ENCODE measurements at regions not wholly inside any gene's neighbourhood (a gene's known extent, or its start where the extent isn't known, plus 50 kb on each side); places are given as distances from the start of the nearest gene placed in this dataset.
"Not testable (repeated sequence)": the region's sequence is repeated elsewhere in the genome, so short reads cannot be mapped to it uniquely, and the experiment has no call there.

GRCh38 chr15:96049323-96049722, 281.2 kb upstream of the NR2F2 start:
- DNase-seq: no peak

- DNase-seq: no peak
Observed at GRCh38 chr15:96049766-96050165, 280.7 kb upstream of the NR2F2 start.

- DNase-seq: no peak
Observed at GRCh38 chr15:96051598-96051997, 278.9 kb upstream of the NR2F2 start.

DNA sequence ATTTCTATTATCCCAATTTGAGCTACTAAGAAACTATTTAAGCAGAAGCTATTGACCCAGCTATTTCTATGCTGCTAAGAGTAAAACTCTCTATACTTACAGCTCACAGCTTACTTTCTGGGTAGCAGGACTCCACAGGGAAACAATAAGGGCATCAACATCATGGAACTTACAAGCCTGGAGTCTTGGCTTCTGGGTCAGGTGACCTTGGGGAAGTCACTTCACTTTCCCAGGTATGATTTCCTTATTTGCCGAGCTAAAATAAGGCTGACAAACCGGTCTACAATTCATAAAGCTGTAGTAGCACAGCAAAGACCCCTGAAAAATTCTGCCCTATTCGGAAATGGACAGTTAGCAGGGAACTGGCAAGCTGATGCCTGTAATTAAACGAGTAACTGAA, 278.3 kb upstream of the NR2F2 start:
- no peak for DNase-seq

- no peak for DNase-seq
Observed at GRCh38 chr15:96052572-96053030, 277.9 kb upstream of the NR2F2 start.

- DNase-seq: no peak
Observed at GRCh38 chr15:96053031-96053780, 277.3 kb upstream of the NR2F2 start.

- DNase-seq: no peak
Observed at GRCh38 chr15:96053781-96054428, 276.6 kb upstream of the NR2F2 start.

DNA sequence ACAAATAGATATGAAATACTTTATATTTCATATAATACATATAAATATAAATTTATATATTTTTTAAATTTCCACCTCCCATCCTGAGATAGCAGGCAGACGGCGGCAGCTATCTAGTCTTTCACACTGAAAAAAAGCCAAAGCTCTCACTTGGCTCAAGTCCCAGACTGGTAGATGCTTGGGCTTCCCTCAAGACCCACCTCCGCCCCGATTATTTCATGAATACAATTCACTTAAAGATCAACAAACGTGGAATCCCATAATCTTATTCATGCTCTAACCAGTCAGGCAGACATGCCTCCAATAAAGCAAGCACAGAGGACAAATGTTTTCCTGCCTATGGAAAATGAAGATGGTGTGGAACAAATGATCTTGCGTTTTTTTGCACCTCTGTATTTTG, 275.9 kb upstream of the NR2F2 start:
- DNase-seq: no peak

- no peak for DNase-seq
Observed at GRCh38 chr15:96058103-96058851, 272.2 kb upstream of the NR2F2 start.

GRCh38 chr15:96058852-96059103, 271.7 kb upstream of the NR2F2 start:
- not testable (repeated sequence) for DNase-seq

- not testable (repeated sequence) for DNase-seq
Observed at GRCh38 chr15:96060591-96060990, 269.9 kb upstream of the NR2F2 start.

DNA sequence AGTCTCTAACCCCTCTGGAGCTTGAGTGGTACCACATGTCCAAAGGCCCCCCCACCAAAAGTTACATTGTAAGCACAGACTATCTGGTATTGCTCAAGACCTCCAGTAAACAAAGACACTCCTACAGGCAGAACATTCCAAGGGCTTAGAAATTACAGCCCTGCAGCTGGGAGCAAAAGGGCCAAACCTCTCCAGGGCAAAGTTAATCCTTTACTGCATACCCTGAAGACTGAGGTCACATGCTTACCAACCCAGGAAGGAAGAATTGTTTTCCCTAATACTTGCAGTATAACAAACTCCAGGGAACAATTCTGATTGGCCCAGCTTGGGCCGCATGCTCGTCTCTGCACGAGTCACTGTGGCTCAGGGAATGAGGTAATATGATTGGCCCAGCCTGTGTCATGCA, 266.1 kb upstream of the NR2F2 start:
- no peak for DNase-seq

DNA sequence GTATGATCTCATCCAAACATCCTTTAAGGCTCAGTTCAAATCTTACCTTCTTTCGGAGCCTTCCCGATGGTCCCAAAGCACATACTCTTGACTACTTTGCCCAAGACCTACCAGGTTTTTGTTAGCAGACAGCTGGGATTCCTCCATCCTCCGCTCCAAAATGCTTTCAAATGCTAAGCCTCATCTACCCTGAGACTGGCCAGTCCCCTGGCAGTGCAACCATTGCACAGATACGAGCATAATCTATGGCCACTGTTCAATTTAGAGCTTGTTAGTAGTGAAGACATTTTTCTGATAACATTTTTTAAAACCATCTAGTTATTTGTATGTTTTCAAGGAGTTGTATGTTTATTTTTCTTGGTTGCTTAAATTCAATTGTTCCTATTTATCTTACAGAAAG, 264.4 kb upstream of the NR2F2 start:
- DNase-seq: no peak

DNA sequence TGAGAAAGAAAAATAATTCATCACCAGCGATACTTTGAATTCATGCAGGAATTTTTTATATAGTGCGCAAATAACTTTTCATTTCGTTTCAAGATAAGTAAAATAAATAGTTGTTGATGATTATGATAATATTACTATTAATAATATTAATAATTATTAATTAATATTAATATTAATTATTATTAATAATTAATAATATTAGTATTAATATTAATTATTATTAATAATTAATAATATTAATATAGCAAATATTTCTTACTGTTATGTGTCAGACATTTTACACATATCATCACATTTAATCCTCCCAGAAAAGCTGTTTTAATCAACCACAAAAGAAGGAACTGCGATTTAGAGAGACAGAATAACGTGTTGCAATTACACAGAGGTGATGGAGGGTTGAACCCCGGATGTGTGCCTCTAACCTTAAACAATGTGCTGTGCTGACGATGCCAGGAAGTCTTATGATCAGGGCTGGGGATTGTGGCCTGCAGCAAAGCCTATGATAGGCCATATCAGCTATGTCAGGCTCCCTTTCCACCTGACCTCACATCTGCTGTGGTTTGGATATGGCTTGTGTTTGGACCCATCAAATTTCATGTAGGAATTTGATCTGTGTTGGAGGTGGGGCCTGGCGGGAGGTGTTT, 263.5 kb upstream of the NR2F2 start:
- DNase-seq: no peak

DNA sequence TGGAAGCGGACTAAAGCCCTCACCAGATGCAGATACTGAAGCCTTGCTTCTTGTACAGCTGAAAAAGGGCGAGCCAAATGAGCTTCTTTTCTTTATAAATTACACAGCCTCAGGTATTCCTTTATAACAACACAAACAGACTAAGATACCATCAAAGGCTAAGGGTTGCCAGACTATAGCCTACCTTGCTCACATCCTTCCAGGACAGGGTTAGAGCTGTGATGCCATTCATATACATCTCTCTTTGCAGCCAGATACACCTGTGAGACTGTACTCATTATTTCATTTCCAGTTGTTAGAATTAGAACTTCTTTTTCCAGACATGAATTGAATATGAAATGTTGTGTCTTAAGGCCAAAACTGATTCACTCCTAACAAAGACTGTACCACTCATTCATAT, 262.8 kb upstream of the NR2F2 start:
- no peak for DNase-seq

DNA sequence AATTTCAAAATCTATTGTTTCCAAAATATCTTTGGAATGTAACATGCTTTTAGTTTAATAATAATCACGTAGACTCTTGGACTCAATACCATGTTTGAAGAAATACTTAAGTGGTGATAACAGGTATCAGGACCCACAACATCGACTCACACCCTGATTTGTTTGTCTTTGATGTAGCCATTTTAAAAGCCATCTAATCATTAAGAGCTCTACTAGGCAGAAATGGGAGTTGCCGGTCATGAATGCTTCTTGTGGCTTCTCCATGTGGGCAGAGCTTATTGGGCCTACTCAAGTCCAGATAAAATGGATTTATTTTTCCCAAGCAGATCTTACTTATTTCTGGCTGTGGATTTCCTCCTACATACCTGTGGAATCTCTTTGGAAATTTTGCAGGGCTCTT, 261.6 kb upstream of the NR2F2 start:
- DNase-seq: no peak

DNA sequence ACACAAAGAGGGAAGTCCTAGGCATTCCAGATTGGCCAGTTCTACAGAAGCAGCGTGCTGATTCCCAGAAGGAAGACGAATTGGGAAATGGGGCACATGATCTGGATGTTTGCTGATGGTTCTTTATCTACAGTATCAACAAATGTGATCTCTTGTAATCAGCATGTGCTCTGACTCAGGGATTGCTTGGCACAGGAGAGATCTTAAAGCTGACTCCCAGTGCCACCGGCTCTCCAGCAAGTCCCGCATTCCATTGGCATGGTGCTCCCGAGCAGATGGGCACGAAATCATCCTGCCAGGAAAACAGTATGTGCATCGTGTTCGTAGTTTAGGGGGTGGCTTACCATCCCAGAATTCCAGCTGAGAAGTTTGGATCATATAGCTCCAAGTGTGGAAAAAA, 259.9 kb upstream of the NR2F2 start:
- no peak for DNase-seq

GRCh38 chr15:96072821-96073220, 257.7 kb upstream of the NR2F2 start:
- DNase-seq: no peak

DNA sequence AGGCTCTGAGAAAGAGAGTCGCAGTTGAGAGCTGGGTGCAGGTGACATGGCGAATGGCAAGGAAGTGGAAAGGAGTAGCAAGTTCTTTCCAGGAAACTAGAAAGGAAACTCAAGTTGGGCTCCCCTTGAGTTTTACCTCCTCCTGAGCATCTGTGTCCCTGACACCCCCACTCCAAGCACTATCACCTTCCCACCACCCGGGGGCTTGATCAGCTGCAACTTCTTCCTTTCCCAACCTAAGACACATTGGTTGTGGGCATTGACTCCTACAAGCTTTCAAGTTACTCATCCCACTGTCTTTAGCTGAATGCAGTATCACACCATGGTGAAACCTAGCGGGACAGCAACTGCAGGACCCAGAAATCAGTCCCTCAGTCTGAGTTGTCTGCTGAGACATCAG, 256.6 kb upstream of the NR2F2 start:
- no peak for DNase-seq

DNA sequence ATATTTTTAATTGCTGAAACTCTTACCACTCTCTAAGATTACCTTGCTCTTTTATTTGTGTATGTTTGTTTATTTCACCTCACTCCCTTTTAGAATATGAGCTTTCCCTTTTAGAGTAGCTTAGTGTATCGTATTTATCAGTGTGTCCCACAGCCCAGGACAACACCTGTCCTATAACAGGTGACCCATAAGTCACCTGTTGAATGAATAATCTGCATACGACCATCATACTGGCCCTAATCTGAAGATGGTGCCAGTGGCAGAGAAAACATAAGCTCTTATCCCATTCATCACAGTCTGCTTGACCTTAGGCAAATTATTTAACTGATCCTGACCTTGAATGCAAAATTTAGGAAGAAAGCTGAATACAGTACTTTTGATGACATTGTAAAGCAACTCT, 254.6 kb upstream of the NR2F2 start:
- no peak for DNase-seq

- no peak for DNase-seq
Observed at GRCh38 chr15:96076350-96076749, 254.2 kb upstream of the NR2F2 start.

DNA sequence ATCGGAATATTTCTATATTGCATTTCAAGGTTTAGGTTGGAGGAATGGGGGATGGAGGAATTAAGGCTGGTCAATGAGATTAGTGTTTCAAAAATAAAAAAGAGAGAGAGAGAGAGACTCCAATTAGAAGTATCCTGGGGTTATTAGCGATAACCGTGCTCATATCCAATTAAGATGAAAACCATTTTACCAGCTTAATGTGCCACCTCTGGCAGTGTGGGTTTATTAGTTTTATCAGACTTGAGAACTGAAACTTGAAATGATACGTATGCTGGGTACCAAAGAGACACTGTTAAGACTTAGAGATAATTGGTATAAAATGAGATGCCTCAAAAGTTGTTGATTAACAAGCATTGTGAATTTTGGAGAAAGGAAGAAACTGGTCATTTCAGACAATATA, 251.5 kb upstream of the NR2F2 start:
- DNase-seq: no peak

DNA sequence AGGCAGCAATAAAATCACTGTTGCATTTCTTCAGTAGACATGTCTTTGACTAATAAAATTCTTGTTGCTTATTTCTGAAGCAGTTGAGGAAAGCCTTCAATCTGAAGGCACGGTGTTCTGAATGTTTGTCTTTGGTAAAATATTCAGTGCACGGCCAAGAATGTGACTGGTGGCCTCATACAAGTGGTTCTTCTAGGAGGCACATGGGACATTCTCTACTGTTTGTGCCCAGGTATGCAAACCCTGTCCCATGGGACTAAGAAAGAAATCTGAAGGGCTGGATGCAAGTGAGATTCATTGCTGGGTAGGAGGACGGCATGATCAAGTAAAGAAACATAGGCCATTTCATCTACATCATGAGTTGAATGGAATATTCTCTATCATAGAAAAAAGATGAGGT, 250.6 kb upstream of the NR2F2 start:
- no peak for DNase-seq

DNA sequence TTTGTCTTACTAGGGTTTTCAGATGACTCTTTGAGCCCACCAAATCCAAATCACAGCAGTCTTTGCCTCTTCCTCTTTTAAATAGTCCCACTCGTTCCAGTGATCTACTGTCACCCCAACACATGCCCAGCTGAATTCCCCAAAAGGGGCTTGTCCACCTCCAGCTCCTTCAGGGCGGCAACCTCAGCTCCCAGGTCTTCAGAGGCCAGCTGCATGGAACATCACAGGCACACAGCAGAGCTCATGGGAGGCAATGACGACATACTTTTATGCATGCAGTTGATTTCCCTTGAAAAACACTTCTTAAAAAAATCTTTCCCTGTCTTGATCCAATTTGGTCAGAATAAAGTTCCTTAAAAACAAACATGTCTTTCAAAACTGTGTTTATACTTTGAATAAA, 244.3 kb upstream of the NR2F2 start:
- DNase-seq: no peak
